IMR-90 (cell line): ENCODE measurements at regions not wholly inside any gene's neighbourhood (a gene's known extent, or its start where the extent isn't known, plus 50 kb on each side); places are given as distances from the start of the nearest gene placed in this dataset.

Source experiments
- FOS ChIP-seq: fragments of 150-350 bp; IDR thresholded peaks from 2 replicates; pipeline ENCODE4 v1.6.1; 2016; ENCODE audit warnings: low read depth, low read length
- MAFK ChIP-seq: IDR thresholded peaks from 2 replicates; pipeline ENCODE4 v1.6.1; 2012; ENCODE audit warnings: low read depth, low read length, improper control_type of control experiment
- MAZ ChIP-seq: IDR thresholded peaks from 2 replicates; pipeline ENCODE4 v1.6.1; 2012; ENCODE audit warnings: low read depth, mild to moderate bottlenecking, low read length, improper control_type of control experiment, moderate library complexity, borderline replicate concordance
- POLR2A ChIP-seq: IDR thresholded peaks from 2 replicates; pipeline ENCODE4 v1.6.1; 2012; ENCODE audit warnings: mild to moderate bottlenecking, low read depth, low read length
- RAD21 ChIP-seq: IDR thresholded peaks from 2 replicates; pipeline ENCODE4 v1.6.1; 2012; ENCODE audit warnings: low read length, improper control_type of control experiment
- RFX5 ChIP-seq: IDR thresholded peaks from 2 replicates; pipeline ENCODE4 v1.8.0; 2012; ENCODE audit warnings: low read depth, mild to moderate bottlenecking, low read length, moderate library complexity
- SMC3 ChIP-seq: fragments of 150-350 bp; IDR thresholded peaks from 2 replicates; pipeline ENCODE4 v1.6.1; 2016; ENCODE audit warnings: low read depth, mild to moderate bottlenecking, antibody characterized with exemption, low read length, moderate library complexity
- TF ChIP-seq, protein P1 (sequence below): conservative IDR thresholded peaks from 2 replicates; pipeline ENCODE4 v1.5.1; 2012; ENCODE audit warnings: mild to moderate bottlenecking, low read depth, low read length, improper control_type of control experiment
- TF ChIP-seq, protein P2 (sequence below): fragments of 150-350 bp; IDR thresholded peaks from 2 replicates; pipeline ENCODE4 v1.6.1; 2016; ENCODE audit warnings: low read depth, mild to moderate bottlenecking, low read length, moderate library complexity, borderline replicate concordance
- TF ChIP-seq, protein P3 (sequence below): fragments of 150-350 bp; IDR thresholded peaks from 2 replicates; pipeline ENCODE4 v1.6.1; 2017; ENCODE audit warnings: mild to moderate bottlenecking, antibody characterized with exemption, low read length, low read depth

DNA sequence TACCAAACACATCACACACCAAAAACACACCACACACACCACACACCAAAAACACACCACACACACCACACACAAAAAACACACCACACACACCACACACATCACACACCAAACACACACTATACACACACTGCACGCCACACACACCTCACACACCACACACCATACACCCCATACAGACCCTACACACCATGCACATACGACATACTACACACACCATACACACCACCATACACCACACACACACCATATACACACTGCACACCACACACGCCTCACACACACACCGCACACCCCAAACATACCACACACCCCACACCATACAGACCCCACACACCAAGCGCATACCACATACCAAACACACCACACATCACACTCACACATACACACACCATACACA, 226.9 kb upstream of the PKN2 start:
- TF ChIP-seq, protein P1, sequence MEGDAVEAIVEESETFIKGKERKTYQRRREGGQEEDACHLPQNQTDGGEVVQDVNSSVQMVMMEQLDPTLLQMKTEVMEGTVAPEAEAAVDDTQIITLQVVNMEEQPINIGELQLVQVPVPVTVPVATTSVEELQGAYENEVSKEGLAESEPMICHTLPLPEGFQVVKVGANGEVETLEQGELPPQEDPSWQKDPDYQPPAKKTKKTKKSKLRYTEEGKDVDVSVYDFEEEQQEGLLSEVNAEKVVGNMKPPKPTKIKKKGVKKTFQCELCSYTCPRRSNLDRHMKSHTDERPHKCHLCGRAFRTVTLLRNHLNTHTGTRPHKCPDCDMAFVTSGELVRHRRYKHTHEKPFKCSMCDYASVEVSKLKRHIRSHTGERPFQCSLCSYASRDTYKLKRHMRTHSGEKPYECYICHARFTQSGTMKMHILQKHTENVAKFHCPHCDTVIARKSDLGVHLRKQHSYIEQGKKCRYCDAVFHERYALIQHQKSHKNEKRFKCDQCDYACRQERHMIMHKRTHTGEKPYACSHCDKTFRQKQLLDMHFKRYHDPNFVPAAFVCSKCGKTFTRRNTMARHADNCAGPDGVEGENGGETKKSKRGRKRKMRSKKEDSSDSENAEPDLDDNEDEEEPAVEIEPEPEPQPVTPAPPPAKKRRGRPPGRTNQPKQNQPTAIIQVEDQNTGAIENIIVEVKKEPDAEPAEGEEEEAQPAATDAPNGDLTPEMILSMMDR, result no peak
- TF ChIP-seq FOS, result no peak
- TF ChIP-seq RFX5, result no peak
- no peak for TF ChIP-seq RAD21
- TF ChIP-seq, protein P2, sequence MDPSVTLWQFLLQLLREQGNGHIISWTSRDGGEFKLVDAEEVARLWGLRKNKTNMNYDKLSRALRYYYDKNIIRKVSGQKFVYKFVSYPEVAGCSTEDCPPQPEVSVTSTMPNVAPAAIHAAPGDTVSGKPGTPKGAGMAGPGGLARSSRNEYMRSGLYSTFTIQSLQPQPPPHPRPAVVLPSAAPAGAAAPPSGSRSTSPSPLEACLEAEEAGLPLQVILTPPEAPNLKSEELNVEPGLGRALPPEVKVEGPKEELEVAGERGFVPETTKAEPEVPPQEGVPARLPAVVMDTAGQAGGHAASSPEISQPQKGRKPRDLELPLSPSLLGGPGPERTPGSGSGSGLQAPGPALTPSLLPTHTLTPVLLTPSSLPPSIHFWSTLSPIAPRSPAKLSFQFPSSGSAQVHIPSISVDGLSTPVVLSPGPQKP, result no peak
- TF ChIP-seq SMC3, result no peak
- no peak for TF ChIP-seq POLR2A
- TF ChIP-seq MAZ, result no peak
- no peak for TF ChIP-seq MAFK
- TF ChIP-seq, protein P3, sequence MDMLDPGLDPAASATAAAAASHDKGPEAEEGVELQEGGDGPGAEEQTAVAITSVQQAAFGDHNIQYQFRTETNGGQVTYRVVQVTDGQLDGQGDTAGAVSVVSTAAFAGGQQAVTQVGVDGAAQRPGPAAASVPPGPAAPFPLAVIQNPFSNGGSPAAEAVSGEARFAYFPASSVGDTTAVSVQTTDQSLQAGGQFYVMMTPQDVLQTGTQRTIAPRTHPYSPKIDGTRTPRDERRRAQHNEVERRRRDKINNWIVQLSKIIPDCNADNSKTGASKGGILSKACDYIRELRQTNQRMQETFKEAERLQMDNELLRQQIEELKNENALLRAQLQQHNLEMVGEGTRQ, result no peak
